ENCODE measurements at regions not wholly inside any gene's neighbourhood (a gene's known extent, or its start where the extent isn't known, plus 50 kb on each side); places are given as distances from the start of the nearest gene placed in this dataset.

GRCh38 chr1:38126970-38127369 is 80.4 kb upstream of the POU3F1 start:
- DNase-seq (no peak), ATAC-seq (no peak)
- no peak overlapping the region for H3K4me3 Mint-ChIP-seq
- H3K4me1 Mint-ChIP-seq, result peaks cover 0 to 3% (median 0%) of the 10 kb centered on the region in 7 donors
- H3K9me3 Mint-ChIP-seq, result no peaks in the 10 kb centered on the region
- intact Hi-C loops (cut with micrococcal nuclease), result no loop called here
- no peaks in the 10 kb centered on the region for H3K9me3 ChIP-seq (ENCODE audit: control insufficient read depth in 2 of 3, low read length in 3 of 3)
- ChIA-PET POLR2A (no interaction called here), CTCF (no interaction called here)
- no peak overlapping the region for H3K4me3 ChIP-seq (ENCODE audit: low read length)
- no peak overlapping the region for H3K27ac Mint-ChIP-seq
- H3K36me3 ChIP-seq (ENCODE audit: control insufficient read depth in 2 of 3, insufficient read depth in 3 of 3, low read length in 3 of 3), result no peaks in the 10 kb centered on the region
- no peak overlapping the region for H3K27ac ChIP-seq (ENCODE audit: low read depth, low read length)
- H3K27me3 ChIP-seq (ENCODE audit: control insufficient read depth in 2 of 2, insufficient read depth in 2 of 2, low read length in 2 of 2), result no peaks in the 10 kb centered on the region
- H3K36me3 Mint-ChIP-seq, result no peaks in the 10 kb centered on the region
- H3K27me3 Mint-ChIP-seq, result peaks cover 10 to 34% (median 16%) of the 10 kb centered on the region in 5 donors
- H3K4me1 ChIP-seq (ENCODE audit: control insufficient read depth in 2 of 2, insufficient read depth in 2 of 2, low read length in 2 of 2), result no peaks in the 10 kb centered on the region

- H3K27me3 ChIP-seq (ENCODE audit: control insufficient read depth in 2 of 2, insufficient read depth in 2 of 2, low read length in 2 of 2), result no peaks in the 10 kb centered on the region
- Mint-ChIP-seq H3K4me1 (peaks cover 0 to 3% (median 0%) of the 10 kb centered on the region in 7 donors), H3K27ac (no peak overlapping the region), H3K9me3 (no peaks in the 10 kb centered on the region), H3K27me3 (peaks cover 2 to 25% (median 7%) of the 10 kb centered on the region in 5 donors), H3K4me3 (no peak overlapping the region), H3K36me3 (no peaks in the 10 kb centered on the region)
- no peak for ATAC-seq
- POLR2A ChIA-PET, result no interaction called here
- CTCF ChIA-PET, result no interaction called here
- no peaks in the 10 kb centered on the region for H3K9me3 ChIP-seq (ENCODE audit: control insufficient read depth in 2 of 3, low read length in 3 of 3)
- H3K36me3 ChIP-seq (ENCODE audit: control insufficient read depth in 2 of 3, insufficient read depth in 3 of 3, low read length in 3 of 3), result no peaks in the 10 kb centered on the region
- intact Hi-C loops (cut with micrococcal nuclease), result no loop called here
- DNase-seq, result no peak
- no peaks in the 10 kb centered on the region for H3K4me1 ChIP-seq (ENCODE audit: control insufficient read depth in 2 of 2, insufficient read depth in 2 of 2, low read length in 2 of 2)
- H3K27ac ChIP-seq (ENCODE audit: low read depth, low read length), result no peak overlapping the region
- H3K4me3 ChIP-seq (ENCODE audit: low read length), result no peak overlapping the region
These were observed 79.4 kb upstream of the POU3F1 start for GRCh38 chr1:38125837-38126520.

- Histone ChIP-seq H3K4me1 (ENCODE audit: control insufficient read depth in 2 of 2, insufficient read depth in 2 of 2, low read length in 2 of 2) (no peaks in the 10 kb centered on the region), H3K9me3 (ENCODE audit: control insufficient read depth in 2 of 3, low read length in 3 of 3) (no peaks in the 10 kb centered on the region), H3K27ac (ENCODE audit: low read depth, low read length) (no peak overlapping the region), H3K27me3 (ENCODE audit: control insufficient read depth in 2 of 2, insufficient read depth in 2 of 2, low read length in 2 of 2) (no peaks in the 10 kb centered on the region), H3K36me3 (ENCODE audit: control insufficient read depth in 2 of 3, insufficient read depth in 3 of 3, low read length in 3 of 3) (no peaks in the 10 kb centered on the region), H3K4me3 (ENCODE audit: low read length) (no peak overlapping the region)
- Mint-ChIP-seq H3K4me1 (peaks cover 0 to 3% (median 0%) of the 10 kb centered on the region in 7 donors), H3K9me3 (no peaks in the 10 kb centered on the region), H3K27ac (no peak overlapping the region), H3K27me3 (peaks cover 0 to 16% (median 3%) of the 10 kb centered on the region in 5 donors), H3K36me3 (no peaks in the 10 kb centered on the region), H3K4me3 (no peak overlapping the region)
- CTCF ChIA-PET, result no interaction called here
- ATAC-seq, result no peak
- no peak for DNase-seq
- POLR2A ChIA-PET, result no interaction called here
- intact Hi-C loops (cut with micrococcal nuclease), result no loop called here
These were observed 78.4 kb upstream of the POU3F1 start for GRCh38 chr1:38125016-38125415.

GRCh38 chr1:38123356-38124135 is 77.0 kb upstream of the POU3F1 start:
- Histone ChIP-seq H3K9me3 (ENCODE audit: control insufficient read depth in 2 of 3, low read length in 3 of 3) (no peaks in the 10 kb centered on the region), H3K36me3 (ENCODE audit: control insufficient read depth in 2 of 3, insufficient read depth in 3 of 3, low read length in 3 of 3) (no peaks in the 10 kb centered on the region), H3K4me3 (ENCODE audit: low read length) (no peak overlapping the region), H3K4me1 (ENCODE audit: control insufficient read depth in 2 of 2, insufficient read depth in 2 of 2, low read length in 2 of 2) (no peaks in the 10 kb centered on the region), H3K27me3 (ENCODE audit: control insufficient read depth in 2 of 2, insufficient read depth in 2 of 2, low read length in 2 of 2) (no peaks in the 10 kb centered on the region), H3K27ac (ENCODE audit: low read depth, low read length) (no peak overlapping the region)
- Mint-ChIP-seq H3K4me3 (no peak overlapping the region), H3K27me3 (peaks cover 0 to 17% (median 0%) of the 10 kb centered on the region in 5 donors), H3K36me3 (no peaks in the 10 kb centered on the region), H3K4me1 (peaks cover 0 to 3% (median 0%) of the 10 kb centered on the region in 7 donors), H3K9me3 (no peaks in the 10 kb centered on the region), H3K27ac (no peak overlapping the region)
- intact Hi-C loops (cut with micrococcal nuclease), result no loop called here
- ChIA-PET POLR2A (no interaction called here), CTCF (no interaction called here)
- DNase-seq, result no peak
- no peak for ATAC-seq

GRCh38 chr1:38121231-38121680 is 74.7 kb upstream of the POU3F1 start:
- Histone ChIP-seq H3K4me1 (ENCODE audit: control insufficient read depth in 2 of 2, insufficient read depth in 2 of 2, low read length in 2 of 2) (no peaks in the 10 kb centered on the region), H3K27ac (ENCODE audit: low read depth, low read length) (no peak overlapping the region), H3K9me3 (ENCODE audit: control insufficient read depth in 2 of 3, low read length in 3 of 3) (no peaks in the 10 kb centered on the region), H3K4me3 (ENCODE audit: low read length) (no peak overlapping the region), H3K36me3 (ENCODE audit: control insufficient read depth in 2 of 3, insufficient read depth in 3 of 3, low read length in 3 of 3) (no peaks in the 10 kb centered on the region), H3K27me3 (ENCODE audit: control insufficient read depth in 2 of 2, insufficient read depth in 2 of 2, low read length in 2 of 2) (no peaks in the 10 kb centered on the region)
- Mint-ChIP-seq H3K27me3 (peaks cover 0 to 8% (median 0%) of the 10 kb centered on the region in 5 donors), H3K4me3 (no peak overlapping the region), H3K36me3 (no peaks in the 10 kb centered on the region), H3K9me3 (no peaks in the 10 kb centered on the region), H3K27ac (no peak overlapping the region), H3K4me1 (peaks cover 0 to 3% (median 0%) of the 10 kb centered on the region in 7 donors)
- no peak for ATAC-seq
- CTCF ChIA-PET, result no interaction called here
- DNase-seq, result no peak
- intact Hi-C loops (cut with micrococcal nuclease), result no loop called here
- POLR2A ChIA-PET, result no interaction called here

GRCh38 chr1:38120552-38121230 is 74.1 kb upstream of the POU3F1 start:
- no peaks in the 10 kb centered on the region for H3K36me3 Mint-ChIP-seq
- Histone ChIP-seq H3K36me3 (ENCODE audit: control insufficient read depth in 2 of 3, insufficient read depth in 3 of 3, low read length in 3 of 3) (no peaks in the 10 kb centered on the region), H3K9me3 (ENCODE audit: control insufficient read depth in 2 of 3, low read length in 3 of 3) (no peaks in the 10 kb centered on the region), H3K27ac (ENCODE audit: low read depth, low read length) (no peak overlapping the region), H3K4me1 (ENCODE audit: control insufficient read depth in 2 of 2, insufficient read depth in 2 of 2, low read length in 2 of 2) (no peaks in the 10 kb centered on the region), H3K27me3 (ENCODE audit: control insufficient read depth in 2 of 2, insufficient read depth in 2 of 2, low read length in 2 of 2) (no peaks in the 10 kb centered on the region), H3K4me3 (ENCODE audit: low read length) (no peak overlapping the region)
- peaks cover 0 to 8% (median 0%) of the 10 kb centered on the region in 5 donors for H3K27me3 Mint-ChIP-seq
- H3K27ac Mint-ChIP-seq, result no peak overlapping the region
- no peaks in the 10 kb centered on the region for H3K9me3 Mint-ChIP-seq
- H3K4me3 Mint-ChIP-seq, result no peak overlapping the region
- ChIA-PET CTCF (no interaction called here), POLR2A (no interaction called here)
- DNase-seq (no peak), ATAC-seq (no peak)
- peaks cover 0 to 3% (median 0%) of the 10 kb centered on the region in 7 donors for H3K4me1 Mint-ChIP-seq
- intact Hi-C loops (cut with micrococcal nuclease), result no loop called here
